ENCODE measurements at regions not wholly inside any gene's neighbourhood (a gene's known extent, or its start where the extent isn't known, plus 50 kb on each side); places are given as distances from the start of the nearest gene placed in this dataset.

DNA sequence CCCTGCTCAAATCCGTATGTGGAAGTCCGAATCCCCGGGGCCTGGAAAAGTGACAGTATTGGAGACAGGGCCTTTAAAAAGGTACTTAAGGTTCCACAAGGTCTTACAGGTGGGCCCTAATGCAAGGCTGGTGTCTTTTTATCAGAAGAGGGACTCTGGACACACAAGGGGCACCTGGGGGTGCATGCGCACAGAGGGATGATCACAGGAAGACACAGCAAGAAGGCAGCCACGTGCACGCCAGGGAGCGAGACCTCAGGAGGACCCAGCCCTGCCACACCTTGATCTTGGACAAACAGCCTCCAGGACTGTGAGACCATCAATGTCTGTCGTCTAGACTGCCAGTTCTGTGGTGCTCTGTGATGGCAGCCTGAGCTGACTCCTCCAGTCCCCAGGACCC lies 96.5 kb downstream of the SHANK2 start:
- Mint-ChIP-seq H3K4me3 (no peak overlapping the region), H3K36me3 (ENCODE audit: low read depth) (peaks cover 24% of the 10 kb centered on the region), H3K27me3 (ENCODE audit: insufficient read depth, low read depth, poor library complexity) (peaks cover 18% of the 10 kb centered on the region), H3K9me3 (peaks cover 7% of the 10 kb centered on the region), H3K27ac (no peak overlapping the region), H3K4me1 (peaks cover 30% of the 10 kb centered on the region)
- Histone ChIP-seq H3K4me3 (no peak overlapping the region), H3K4me1 (ENCODE audit: insufficient read depth) (peaks cover 12% of the 10 kb centered on the region), H3K4me2 (no peak overlapping the region), H3K27ac (ENCODE audit: low read depth) (no peak overlapping the region), H4K20me1 (replicated peaks; ENCODE audit: insufficient read depth) (peaks cover 14% of the 10 kb centered on the region; the same call in 1 of the 2 replicates), H3K9me2 (ENCODE audit: insufficient read depth) (no peaks in the 10 kb centered on the region), H3K79me2 (replicated peaks; ENCODE audit: insufficient read depth) (peaks cover 52% of the 10 kb centered on the region), H2AFZ (no peak overlapping the region), H3K36me3 (ENCODE audit: insufficient read depth) (no peaks in the 10 kb centered on the region), H3F3A (replicated peaks; ENCODE audit: low read depth) (no peaks in the 10 kb centered on the region), H3K27me3 (ENCODE audit: insufficient read depth) (no peaks in the 10 kb centered on the region)
- ATAC-seq = no peak
- DNase-seq (ENCODE audit: low spot score) = no peak
- TF ChIP-seq POLR2AphosphoS5 (IDR thresholded peaks at IDR 0.05; ENCODE audit: low read depth) (no peak), ZNF114 (CRISPR knock-in tag; IDR thresholded peaks at IDR 0.05) (no peak), CREB1 (CRISPR knock-in tag; IDR thresholded peaks at IDR 0.05; ENCODE audit: low read depth) (no peak), STAT1 (IDR thresholded peaks at IDR 0.05; ENCODE audit: unreplicated experiment) (no peak), ZNF331 (CRISPR knock-in tag; IDR thresholded peaks at IDR 0.05; ENCODE audit: low read depth) (no peak)
- TF ChIP-seq, protein P1, sequence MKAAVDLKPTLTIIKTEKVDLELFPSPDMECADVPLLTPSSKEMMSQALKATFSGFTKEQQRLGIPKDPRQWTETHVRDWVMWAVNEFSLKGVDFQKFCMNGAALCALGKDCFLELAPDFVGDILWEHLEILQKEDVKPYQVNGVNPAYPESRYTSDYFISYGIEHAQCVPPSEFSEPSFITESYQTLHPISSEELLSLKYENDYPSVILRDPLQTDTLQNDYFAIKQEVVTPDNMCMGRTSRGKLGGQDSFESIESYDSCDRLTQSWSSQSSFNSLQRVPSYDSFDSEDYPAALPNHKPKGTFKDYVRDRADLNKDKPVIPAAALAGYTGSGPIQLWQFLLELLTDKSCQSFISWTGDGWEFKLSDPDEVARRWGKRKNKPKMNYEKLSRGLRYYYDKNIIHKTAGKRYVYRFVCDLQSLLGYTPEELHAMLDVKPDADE (IDR thresholded peaks at IDR 0.05) = no peak

DNA sequence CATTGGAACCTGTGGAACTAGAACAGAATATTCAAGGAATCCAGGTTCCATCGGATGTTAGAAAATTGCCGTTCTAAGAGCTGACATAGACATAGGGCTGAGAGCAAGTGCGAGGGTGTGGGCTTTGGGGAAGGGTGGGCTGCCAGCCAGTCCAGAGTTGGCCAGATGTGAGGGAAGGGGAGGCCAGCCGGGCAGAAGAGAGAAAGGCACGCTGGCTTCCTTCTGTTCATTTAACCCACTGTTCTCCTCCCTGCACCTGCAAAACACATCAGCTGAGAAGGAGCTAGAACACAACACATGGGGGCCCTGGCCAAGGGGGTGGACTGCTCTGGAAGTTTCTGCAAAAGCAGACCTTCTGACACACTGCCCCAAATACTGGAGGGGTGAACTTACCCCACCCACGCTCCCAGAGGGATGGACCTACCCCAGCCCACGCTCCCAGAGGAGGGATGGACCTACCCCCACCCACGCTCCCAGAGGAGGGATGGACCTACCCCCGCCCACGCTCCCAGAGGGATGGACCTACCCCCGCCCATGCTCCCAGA lies 98.0 kb downstream of the SHANK2 start:
- peaks cover 8% of the 10 kb centered on the region for H3K9me3 Mint-ChIP-seq
- no peak for ATAC-seq
- TF ChIP-seq STAT1 (IDR thresholded peaks at IDR 0.05; ENCODE audit: unreplicated experiment) = no peak
- no peak for TF ChIP-seq ZNF331 (CRISPR knock-in tag; IDR thresholded peaks at IDR 0.05; ENCODE audit: low read depth)
- TF ChIP-seq ZNF114 (CRISPR knock-in tag; IDR thresholded peaks at IDR 0.05) = no peak
- TF ChIP-seq EZH2phosphoT487 (IDR thresholded peaks at IDR 0.05; ENCODE audit: unreplicated experiment) = no peak
- no peak for TF ChIP-seq EZH2 (IDR thresholded peaks at IDR 0.05; ENCODE audit: low read depth, unreplicated experiment)
- TF ChIP-seq, protein P2, sequence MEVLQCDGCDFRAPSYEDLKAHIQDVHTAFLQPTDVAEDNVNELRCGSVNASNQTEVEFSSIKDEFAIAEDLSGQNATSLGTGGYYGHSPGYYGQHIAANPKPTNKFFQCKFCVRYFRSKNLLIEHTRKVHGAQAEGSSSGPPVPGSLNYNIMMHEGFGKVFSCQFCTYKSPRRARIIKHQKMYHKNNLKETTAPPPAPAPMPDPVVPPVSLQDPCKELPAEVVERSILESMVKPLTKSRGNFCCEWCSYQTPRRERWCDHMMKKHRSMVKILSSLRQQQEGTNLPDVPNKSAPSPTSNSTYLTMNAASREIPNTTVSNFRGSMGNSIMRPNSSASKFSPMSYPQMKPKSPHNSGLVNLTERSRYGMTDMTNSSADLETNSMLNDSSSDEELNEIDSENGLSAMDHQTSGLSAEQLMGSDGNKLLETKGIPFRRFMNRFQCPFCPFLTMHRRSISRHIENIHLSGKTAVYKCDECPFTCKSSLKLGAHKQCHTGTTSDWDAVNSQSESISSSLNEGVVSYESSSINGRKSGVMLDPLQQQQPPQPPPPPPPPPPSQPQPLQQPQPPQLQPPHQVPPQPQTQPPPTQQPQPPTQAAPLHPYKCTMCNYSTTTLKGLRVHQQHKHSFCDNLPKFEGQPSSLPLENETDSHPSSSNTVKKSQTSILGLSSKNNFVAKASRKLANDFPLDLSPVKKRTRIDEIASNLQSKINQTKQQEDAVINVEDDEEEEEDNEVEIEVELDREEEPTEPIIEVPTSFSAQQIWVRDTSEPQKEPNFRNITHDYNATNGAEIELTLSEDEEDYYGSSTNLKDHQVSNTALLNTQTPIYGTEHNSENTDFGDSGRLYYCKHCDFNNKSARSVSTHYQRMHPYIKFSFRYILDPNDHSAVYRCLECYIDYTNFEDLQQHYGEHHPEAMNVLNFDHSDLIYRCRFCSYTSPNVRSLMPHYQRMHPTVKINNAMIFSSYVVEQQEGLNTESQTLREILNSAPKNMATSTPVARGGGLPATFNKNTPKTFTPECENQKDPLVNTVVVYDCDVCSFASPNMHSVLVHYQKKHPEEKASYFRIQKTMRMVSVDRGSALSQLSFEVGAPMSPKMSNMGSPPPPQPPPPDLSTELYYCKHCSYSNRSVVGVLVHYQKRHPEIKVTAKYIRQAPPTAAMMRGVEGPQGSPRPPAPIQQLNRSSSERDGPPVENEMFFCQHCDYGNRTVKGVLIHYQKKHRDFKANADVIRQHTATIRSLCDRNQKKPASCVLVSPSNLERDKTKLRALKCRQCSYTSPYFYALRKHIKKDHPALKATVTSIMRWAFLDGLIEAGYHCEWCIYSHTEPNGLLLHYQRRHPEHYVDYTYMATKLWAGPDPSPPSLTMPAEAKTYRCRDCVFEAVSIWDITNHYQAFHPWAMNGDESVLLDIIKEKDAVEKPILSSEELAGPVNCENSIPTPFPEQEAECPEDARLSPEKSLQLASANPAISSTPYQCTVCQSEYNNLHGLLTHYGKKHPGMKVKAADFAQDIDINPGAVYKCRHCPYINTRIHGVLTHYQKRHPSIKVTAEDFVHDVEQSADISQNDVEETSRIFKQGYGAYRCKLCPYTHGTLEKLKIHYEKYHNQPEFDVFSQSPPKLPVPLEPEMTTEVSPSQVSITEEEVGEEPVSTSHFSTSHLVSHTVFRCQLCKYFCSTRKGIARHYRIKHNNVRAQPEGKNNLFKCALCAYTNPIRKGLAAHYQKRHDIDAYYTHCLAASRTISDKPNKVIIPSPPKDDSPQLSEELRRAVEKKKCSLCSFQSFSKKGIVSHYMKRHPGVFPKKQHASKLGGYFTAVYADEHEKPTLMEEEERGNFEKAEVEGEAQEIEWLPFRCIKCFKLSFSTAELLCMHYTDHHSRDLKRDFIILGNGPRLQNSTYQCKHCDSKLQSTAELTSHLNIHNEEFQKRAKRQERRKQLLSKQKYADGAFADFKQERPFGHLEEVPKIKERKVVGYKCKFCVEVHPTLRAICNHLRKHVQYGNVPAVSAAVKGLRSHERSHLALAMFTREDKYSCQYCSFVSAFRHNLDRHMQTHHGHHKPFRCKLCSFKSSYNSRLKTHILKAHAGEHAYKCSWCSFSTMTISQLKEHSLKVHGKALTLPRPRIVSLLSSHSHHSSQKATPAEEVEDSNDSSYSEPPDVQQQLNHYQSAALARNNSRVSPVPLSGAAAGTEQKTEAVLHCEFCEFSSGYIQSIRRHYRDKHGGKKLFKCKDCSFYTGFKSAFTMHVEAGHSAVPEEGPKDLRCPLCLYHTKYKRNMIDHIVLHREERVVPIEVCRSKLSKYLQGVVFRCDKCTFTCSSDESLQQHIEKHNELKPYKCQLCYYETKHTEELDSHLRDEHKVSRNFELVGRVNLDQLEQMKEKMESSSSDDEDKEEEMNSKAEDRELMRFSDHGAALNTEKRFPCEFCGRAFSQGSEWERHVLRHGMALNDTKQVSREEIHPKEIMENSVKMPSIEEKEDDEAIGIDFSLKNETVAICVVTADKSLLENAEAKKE (CRISPR knock-in tag; IDR thresholded peaks at IDR 0.05) = no peak
- TF ChIP-seq CREB1 (CRISPR knock-in tag; IDR thresholded peaks at IDR 0.05; ENCODE audit: low read depth) = no peak
- TF ChIP-seq JUNB (IDR thresholded peaks at IDR 0.05; ENCODE audit: unreplicated experiment) = no peak
- no peak for TF ChIP-seq NANOG (IDR thresholded peaks at IDR 0.05; ENCODE audit: borderline replicate concordance)
- no peak for TF ChIP-seq POLR2AphosphoS5 (IDR thresholded peaks at IDR 0.05; ENCODE audit: low read depth)
- TF ChIP-seq, protein P3, sequence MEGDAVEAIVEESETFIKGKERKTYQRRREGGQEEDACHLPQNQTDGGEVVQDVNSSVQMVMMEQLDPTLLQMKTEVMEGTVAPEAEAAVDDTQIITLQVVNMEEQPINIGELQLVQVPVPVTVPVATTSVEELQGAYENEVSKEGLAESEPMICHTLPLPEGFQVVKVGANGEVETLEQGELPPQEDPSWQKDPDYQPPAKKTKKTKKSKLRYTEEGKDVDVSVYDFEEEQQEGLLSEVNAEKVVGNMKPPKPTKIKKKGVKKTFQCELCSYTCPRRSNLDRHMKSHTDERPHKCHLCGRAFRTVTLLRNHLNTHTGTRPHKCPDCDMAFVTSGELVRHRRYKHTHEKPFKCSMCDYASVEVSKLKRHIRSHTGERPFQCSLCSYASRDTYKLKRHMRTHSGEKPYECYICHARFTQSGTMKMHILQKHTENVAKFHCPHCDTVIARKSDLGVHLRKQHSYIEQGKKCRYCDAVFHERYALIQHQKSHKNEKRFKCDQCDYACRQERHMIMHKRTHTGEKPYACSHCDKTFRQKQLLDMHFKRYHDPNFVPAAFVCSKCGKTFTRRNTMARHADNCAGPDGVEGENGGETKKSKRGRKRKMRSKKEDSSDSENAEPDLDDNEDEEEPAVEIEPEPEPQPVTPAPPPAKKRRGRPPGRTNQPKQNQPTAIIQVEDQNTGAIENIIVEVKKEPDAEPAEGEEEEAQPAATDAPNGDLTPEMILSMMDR (conservative IDR thresholded peaks at IDR 0.05; ENCODE audit: low read depth in 2 of 2) = no peak

More for the DNA sequence above, 98.0 kb downstream of the SHANK2 start:
- Mint-ChIP-seq H3K4me1 (peaks cover 32% of the 10 kb centered on the region), H3K27ac (no peak overlapping the region), H3K36me3 (ENCODE audit: low read depth) (peaks cover 24% of the 10 kb centered on the region), H3K27me3 (ENCODE audit: insufficient read depth, low read depth, poor library complexity) (peaks cover 18% of the 10 kb centered on the region), H3K4me3 (no peak overlapping the region)
- H3K27me3 ChIP-seq (ENCODE audit: insufficient read depth) = no peaks in the 10 kb centered on the region
- H3K4me1 ChIP-seq (ENCODE audit: insufficient read depth) = peaks cover 12% of the 10 kb centered on the region
- no peaks in the 10 kb centered on the region for H3K36me3 ChIP-seq (ENCODE audit: insufficient read depth)
- no peaks in the 10 kb centered on the region for H3F3A ChIP-seq (replicated peaks; ENCODE audit: low read depth)
- no peak for DNase-seq (ENCODE audit: low spot score)
- H4K20me1 ChIP-seq (replicated peaks; ENCODE audit: insufficient read depth) = peaks cover 14% of the 10 kb centered on the region; the same call in 1 of the 2 replicates
- no peak overlapping the region for H3K4me2 ChIP-seq
- H3K79me2 ChIP-seq (replicated peaks; ENCODE audit: insufficient read depth) = peaks cover 37% of the 10 kb centered on the region
- H2AFZ ChIP-seq = no peak overlapping the region
- no peak overlapping the region for H3K4me3 ChIP-seq
- H3K27ac ChIP-seq (ENCODE audit: low read depth) = no peak overlapping the region
- H3K9me2 ChIP-seq (ENCODE audit: insufficient read depth) = no peaks in the 10 kb centered on the region
